ENCODE measurements at regions not wholly inside any gene's neighbourhood (a gene's known extent, or its start where the extent isn't known, plus 50 kb on each side); places are given as distances from the start of the nearest gene placed in this dataset.

GRCh38 chr10:61844116-61844822 is 57.2 kb upstream of the ARID5B start:
- no peak overlapping the region for H3K4me3 ChIP-seq (ENCODE audit: low read length)
- no peaks in the 10 kb centered on the region for H3K36me3 ChIP-seq (ENCODE audit: insufficient read depth, low read depth, low read length)
- H3K9me3 ChIP-seq (ENCODE audit: insufficient read depth, low read depth, low read length): no peaks in the 10 kb centered on the region
- H3K27ac ChIP-seq (ENCODE audit: low read length): no peak overlapping the region
- peaks cover 9% of the 10 kb centered on the region for H3K4me1 ChIP-seq (ENCODE audit: insufficient read depth, low read length)
- H3K9ac ChIP-seq (ENCODE audit: low read depth, low read length): no peak overlapping the region
- H3K27me3 ChIP-seq (ENCODE audit: insufficient read depth, low read length): peaks cover 46% of the 10 kb centered on the region; the same call in 1 of the 2 replicates

- H3K4me3 ChIP-seq (ENCODE audit: low read length): no peak overlapping the region
- H3K9me3 ChIP-seq (ENCODE audit: insufficient read depth, low read depth, low read length): no peaks in the 10 kb centered on the region
- H3K9ac ChIP-seq (ENCODE audit: low read depth, low read length): no peak overlapping the region
- peaks cover 9% of the 10 kb centered on the region for H3K4me1 ChIP-seq (ENCODE audit: insufficient read depth, low read length)
- H3K27me3 ChIP-seq (ENCODE audit: insufficient read depth, low read length): peaks cover 51% of the 10 kb centered on the region; the same call in 1 of the 2 replicates
- no peaks in the 10 kb centered on the region for H3K36me3 ChIP-seq (ENCODE audit: insufficient read depth, low read depth, low read length)
- H3K27ac ChIP-seq (ENCODE audit: low read length): no peak overlapping the region
These were observed 56.1 kb upstream of the ARID5B start for GRCh38 chr10:61845196-61845949.

GRCh38 chr10:61845950-61846268 is 55.6 kb upstream of the ARID5B start:
- H3K36me3 ChIP-seq (ENCODE audit: insufficient read depth, low read depth, low read length): no peaks in the 10 kb centered on the region
- H3K4me3 ChIP-seq (ENCODE audit: low read length): no peak overlapping the region
- no peak overlapping the region for H3K27ac ChIP-seq (ENCODE audit: low read length)
- no peak overlapping the region for H3K9ac ChIP-seq (ENCODE audit: low read depth, low read length)
- H3K9me3 ChIP-seq (ENCODE audit: insufficient read depth, low read depth, low read length): no peaks in the 10 kb centered on the region
- peaks cover 52% of the 10 kb centered on the region; the same call in 1 of the 2 replicates for H3K27me3 ChIP-seq (ENCODE audit: insufficient read depth, low read length)
- peaks cover 9% of the 10 kb centered on the region for H3K4me1 ChIP-seq (ENCODE audit: insufficient read depth, low read length)

DNA sequence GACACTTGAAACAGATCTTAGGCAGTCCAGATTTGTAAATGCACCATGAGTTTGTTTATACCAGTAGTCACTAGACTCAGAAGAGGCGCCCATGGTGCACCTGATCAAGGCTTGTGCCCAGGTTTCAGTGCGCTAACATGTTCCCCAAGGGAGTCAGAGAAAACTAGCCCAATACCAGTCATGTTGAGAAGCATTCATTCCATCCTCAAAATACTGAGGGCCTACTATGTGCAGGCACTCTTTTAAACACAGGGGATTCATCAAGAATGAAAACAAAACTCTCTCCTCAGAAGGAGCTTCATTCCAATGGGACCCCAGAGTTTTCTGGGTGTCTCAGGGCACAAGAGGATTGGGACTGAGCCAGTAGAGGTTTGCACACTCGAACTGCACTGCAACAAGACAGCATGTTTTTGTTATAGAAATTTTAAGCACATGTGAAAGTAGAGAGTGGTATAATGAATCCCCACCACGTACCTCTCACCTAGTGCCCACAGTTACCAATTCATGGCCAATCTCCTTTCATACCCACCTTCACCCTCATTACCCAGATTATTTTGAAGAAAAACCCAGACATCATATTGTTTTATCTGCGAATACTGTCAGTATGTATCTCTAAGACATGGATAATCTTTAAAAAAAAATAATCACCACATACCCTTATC is 55.0 kb upstream of the ARID5B start:
- peaks cover 9% of the 10 kb centered on the region for H3K4me1 ChIP-seq (ENCODE audit: insufficient read depth, low read length)
- no peaks in the 10 kb centered on the region for H3K9me3 ChIP-seq (ENCODE audit: insufficient read depth, low read depth, low read length)
- no peaks in the 10 kb centered on the region for H3K36me3 ChIP-seq (ENCODE audit: insufficient read depth, low read depth, low read length)
- peaks cover 52% of the 10 kb centered on the region; the same call in 1 of the 2 replicates for H3K27me3 ChIP-seq (ENCODE audit: insufficient read depth, low read length)
- no peak overlapping the region for H3K27ac ChIP-seq (ENCODE audit: low read length)
- H3K4me3 ChIP-seq (ENCODE audit: low read length): no peak overlapping the region
- H3K9ac ChIP-seq (ENCODE audit: low read depth, low read length): no peak overlapping the region

GRCh38 chr10:61847087-61847486 is 54.4 kb upstream of the ARID5B start:
- Histone ChIP-seq H3K9ac (ENCODE audit: low read depth, low read length) (no peak overlapping the region), H3K27me3 (ENCODE audit: insufficient read depth, low read length) (peaks cover 52% of the 10 kb centered on the region; the same call in 1 of the 2 replicates), H3K4me3 (ENCODE audit: low read length) (no peak overlapping the region), H3K9me3 (ENCODE audit: insufficient read depth, low read depth, low read length) (no peaks in the 10 kb centered on the region), H3K27ac (ENCODE audit: low read length) (no peak overlapping the region), H3K36me3 (ENCODE audit: insufficient read depth, low read depth, low read length) (no peaks in the 10 kb centered on the region), H3K4me1 (ENCODE audit: insufficient read depth, low read length) (peaks cover 9% of the 10 kb centered on the region)

- no peaks in the 10 kb centered on the region for H3K9me3 ChIP-seq (ENCODE audit: insufficient read depth, low read depth, low read length)
- peaks cover 52% of the 10 kb centered on the region; the same call in 1 of the 2 replicates for H3K27me3 ChIP-seq (ENCODE audit: insufficient read depth, low read length)
- peaks cover 9% of the 10 kb centered on the region for H3K4me1 ChIP-seq (ENCODE audit: insufficient read depth, low read length)
- no peaks in the 10 kb centered on the region for H3K36me3 ChIP-seq (ENCODE audit: insufficient read depth, low read depth, low read length)
- H3K4me3 ChIP-seq (ENCODE audit: low read length): no peak overlapping the region
- H3K27ac ChIP-seq (ENCODE audit: low read length): no peak overlapping the region
- H3K9ac ChIP-seq (ENCODE audit: low read depth, low read length): no peak overlapping the region
These were observed 53.9 kb upstream of the ARID5B start for GRCh38 chr10:61847640-61848039.

DNA sequence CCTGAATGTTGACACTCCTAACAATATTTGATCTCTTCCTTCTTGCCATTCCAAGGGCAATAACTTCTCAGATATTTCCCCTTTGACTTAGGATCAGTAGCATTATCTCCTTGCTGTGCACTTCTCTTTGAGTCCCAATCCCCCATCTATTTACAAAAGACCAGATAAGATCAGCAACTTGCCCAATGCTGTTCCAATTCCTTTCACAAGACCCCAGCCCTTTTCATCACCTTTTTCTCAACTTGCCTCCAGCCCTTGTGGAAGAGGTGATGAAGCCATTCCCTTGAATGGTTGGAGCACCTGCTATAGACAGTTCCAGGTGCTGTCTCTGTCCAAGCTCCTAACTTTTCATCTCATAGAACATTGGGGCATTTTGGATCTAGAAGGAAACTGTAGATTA is 51.1 kb upstream of the ARID5B start:
- no peak overlapping the region for H3K27ac ChIP-seq (ENCODE audit: low read length)
- H3K4me1 ChIP-seq (ENCODE audit: insufficient read depth, low read length): peaks cover 4% of the 10 kb centered on the region; the same call in 1 of the 2 replicates
- no peak overlapping the region for H3K9ac ChIP-seq (ENCODE audit: low read depth, low read length)

More for the DNA sequence above, 51.1 kb upstream of the ARID5B start:
- Histone ChIP-seq H3K4me3 (ENCODE audit: low read length) (no peak overlapping the region), H3K27me3 (ENCODE audit: insufficient read depth, low read length) (peaks cover 29% of the 10 kb centered on the region; the same call in 1 of the 2 replicates), H3K9me3 (ENCODE audit: insufficient read depth, low read depth, low read length) (no peaks in the 10 kb centered on the region), H3K36me3 (ENCODE audit: insufficient read depth, low read depth, low read length) (no peaks in the 10 kb centered on the region)

Measured in iPS-20b (cell line).